Loucy (cell line): ENCODE measurements at regions not wholly inside any gene's neighbourhood (a gene's known extent, or its start where the extent isn't known, plus 50 kb on each side); places are given as distances from the start of the nearest gene placed in this dataset.

ENCODE experiments used
- CTCF ChIP-seq: fragments of 200-600 bp; sonication (generic); conservative IDR thresholded peaks from 2 replicates; pipeline ENCODE4 v1.5.1; 2014; ENCODE audit warnings: mild to moderate bottlenecking, antibody characterized with exemption, low read length
- EZH2phosphoT487 ChIP-seq: fragments of 200-600 bp; IDR thresholded peaks from 2 replicates; pipeline ENCODE4 v1.6.1; 2018; ENCODE audit warnings: antibody characterized with exemption, mild to moderate bottlenecking, moderate library complexity, borderline replicate concordance

DNA sequence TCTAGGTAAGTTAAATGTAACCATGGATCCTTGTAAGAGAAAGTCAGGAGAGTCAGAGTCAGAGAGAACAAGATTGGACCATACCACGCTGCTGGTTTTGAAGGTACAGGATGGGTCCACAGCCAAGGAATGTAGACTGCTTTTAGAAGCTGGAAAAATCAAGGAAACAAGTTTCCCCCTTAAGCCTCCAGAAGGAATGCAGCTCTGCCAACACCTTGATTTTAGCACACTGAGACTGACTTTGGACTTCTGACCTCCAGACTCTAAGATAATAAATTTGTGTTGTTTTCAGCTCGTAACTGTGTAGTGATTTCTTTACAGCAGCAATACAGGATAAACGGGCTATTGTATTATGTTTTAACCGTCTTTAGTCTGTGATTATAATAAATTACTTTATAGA, 108.0 kb upstream of the USP38 start:
- TF ChIP-seq CTCF (no peak), EZH2phosphoT487 (no peak)
